Pulmonary artery endothelial cell (primary cell): ENCODE measurements at regions not wholly inside any gene's neighbourhood (a gene's known extent, or its start where the extent isn't known, plus 50 kb on each side); places are given as distances from the start of the nearest gene placed in this dataset.

Experiments
- DNase-seq: peaks from one replicate; pipeline ENCODE4 v3.0.0-alpha.2; 2011; ENCODE audit warnings: low read depth, low spot score

DNA sequence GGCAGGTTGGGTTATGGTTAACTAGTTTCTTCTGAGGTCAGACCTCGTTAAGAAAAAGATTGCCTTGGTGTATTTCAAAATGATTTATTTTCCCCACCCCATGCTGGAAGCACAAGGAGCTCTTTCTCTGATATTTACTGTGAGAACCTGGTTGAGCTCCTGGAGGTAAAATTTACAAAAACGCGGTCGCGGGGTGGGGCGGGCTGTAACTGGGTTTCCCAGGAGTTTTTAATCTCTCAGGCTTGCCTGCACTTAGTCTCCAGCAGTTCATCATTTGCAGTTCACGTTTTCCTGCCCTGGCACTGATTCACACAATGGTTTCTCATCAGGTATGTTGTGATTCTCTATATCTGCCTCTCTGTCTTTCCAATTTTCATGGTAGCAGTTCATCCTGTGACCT lies 67.9 kb upstream of the PDE3A start:
- no peak for DNase-seq

DNA sequence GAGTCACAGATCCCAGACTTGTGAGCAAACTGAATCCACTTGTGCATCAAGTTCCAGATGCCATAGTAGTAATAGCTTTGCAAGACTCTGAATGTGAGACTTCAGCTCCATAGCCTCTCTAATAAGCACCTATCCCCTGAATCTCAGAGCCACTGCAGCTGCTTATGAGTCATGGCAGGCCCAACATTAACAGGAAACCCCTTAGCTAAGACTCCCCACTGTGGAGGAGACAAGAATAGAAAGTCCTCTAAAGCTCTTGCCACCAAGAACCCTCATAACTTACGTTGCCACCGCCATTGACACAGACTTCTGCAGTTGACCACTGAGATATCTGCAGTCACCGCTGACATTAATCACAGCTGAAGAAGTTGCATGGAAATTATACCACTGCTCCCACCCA lies 62.9 kb upstream of the PDE3A start:
- DNase-seq = no peak

DNA sequence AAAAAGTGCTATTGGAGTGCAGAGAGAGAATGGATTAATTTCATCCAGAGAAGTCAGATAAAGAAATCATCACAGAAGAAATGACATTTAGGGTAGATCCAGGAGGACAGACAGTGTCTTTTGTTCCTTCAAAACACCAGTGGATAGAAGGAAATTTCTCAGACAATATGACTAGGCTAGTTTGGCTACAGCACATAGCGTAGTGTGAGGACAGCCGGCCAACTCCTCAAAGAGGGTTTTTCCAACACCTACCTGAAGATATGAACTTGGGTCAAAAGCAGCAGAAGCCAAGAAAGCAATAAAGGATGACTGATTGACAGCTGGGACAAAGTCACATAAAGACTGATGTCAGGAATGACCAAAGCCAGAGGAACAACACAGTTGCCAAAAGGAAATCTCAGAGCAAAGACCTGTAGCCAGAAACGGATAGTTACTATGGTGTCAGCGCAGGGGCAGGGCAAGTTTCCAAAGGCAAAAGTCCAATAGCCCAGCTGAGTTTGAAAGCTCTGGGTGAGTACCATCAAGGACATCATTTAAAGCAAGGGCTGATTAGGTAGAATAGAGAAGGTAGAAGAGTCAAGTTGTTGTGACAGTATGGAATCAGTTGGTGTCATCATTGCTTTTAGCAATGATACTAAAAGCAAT lies 58.7 kb upstream of the PDE3A start:
- no peak for DNase-seq

DNA sequence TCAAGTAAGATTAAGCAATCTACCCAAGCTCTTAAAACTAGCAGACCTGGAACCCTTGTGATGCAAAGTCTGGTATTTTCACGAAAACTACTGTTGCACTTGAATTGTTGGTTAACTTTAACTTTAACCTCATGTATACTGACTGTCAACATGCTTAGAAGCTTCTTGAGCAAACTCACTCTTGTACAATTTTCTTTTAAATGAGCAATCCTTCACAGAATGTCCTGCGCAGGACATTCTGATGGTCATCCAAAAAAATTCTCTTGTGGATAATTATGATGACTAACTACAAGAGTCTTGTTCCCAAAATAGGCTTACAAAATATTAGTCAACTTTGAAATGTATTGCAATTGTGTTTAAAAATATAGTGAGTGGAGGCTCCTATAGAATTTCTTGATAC lies 54.0 kb upstream of the PDE3A start:
- DNase-seq = no peak

DNA sequence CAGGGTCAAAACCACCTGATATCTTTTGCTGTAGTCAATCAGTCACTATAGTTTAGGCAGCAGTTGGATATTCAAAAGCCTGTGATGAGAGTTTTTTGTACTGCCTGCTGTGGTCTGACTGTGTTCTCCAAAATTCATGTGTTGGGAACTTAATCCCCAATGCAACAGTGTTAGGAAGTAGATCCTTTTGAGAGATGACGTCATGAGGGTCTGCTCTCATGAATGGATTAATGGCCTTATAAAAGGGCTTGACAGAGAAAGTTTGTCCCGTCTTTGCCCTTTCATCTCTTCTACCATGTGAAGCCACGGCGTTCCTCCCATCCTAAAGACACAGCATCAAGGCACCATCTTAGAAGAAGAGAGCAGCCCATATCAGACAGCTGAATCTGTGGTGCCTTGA lies 50.8 kb upstream of the PDE3A start:
- no peak for DNase-seq
